Epithelial cell of esophagus (primary cell): ENCODE measurements at regions not wholly inside any gene's neighbourhood (a gene's known extent, or its start where the extent isn't known, plus 50 kb on each side); places are given as distances from the start of the nearest gene placed in this dataset.

Source experiments
- DNase-seq: peaks from one replicate; pipeline ENCODE4 v3.0.0; 2010; ENCODE audit warnings: low read depth
- H3K4me3 ChIP-seq: 2 replicates; pipeline ENCODE4 v1.5.1; 2011; ENCODE audit warnings: mild to moderate bottlenecking, low read length, control low read depth
- CTCF ChIP-seq: IDR thresholded peaks from 2 replicates; pipeline ENCODE4 v1.5.1; 2011; ENCODE audit warnings: low read depth, mild to moderate bottlenecking, low read length, control low read depth, inconsistent platforms; ENCODE audit not compliant: insufficient read depth; ENCODE audit errors: missing control alignments

- no peak for TF ChIP-seq CTCF
- DNase-seq, result peak; percentile 10
- no peak overlapping the region for H3K4me3 ChIP-seq
Observed at GRCh38 chr12:24749171-24749570, 199.7 kb downstream of the BCAT1 start.

- no peak overlapping the region for H3K4me3 ChIP-seq
- DNase-seq, result no peak
- TF ChIP-seq CTCF, result no peak
Observed at GRCh38 chr12:24748326-24748725, 200.6 kb downstream of the BCAT1 start.

GRCh38 chr12:24746864-24747263 lies 202.0 kb downstream of the BCAT1 start:
- no peak for TF ChIP-seq CTCF
- no peak for DNase-seq
- H3K4me3 ChIP-seq, result no peak overlapping the region

- TF ChIP-seq CTCF, result no peak
- no peak overlapping the region for H3K4me3 ChIP-seq
- DNase-seq, result no peak
Observed at GRCh38 chr12:24746006-24746671, 202.8 kb downstream of the BCAT1 start.

GRCh38 chr12:24743941-24744793 lies 204.7 kb downstream of the BCAT1 start:
- no peak for TF ChIP-seq CTCF
- no peak overlapping the region for H3K4me3 ChIP-seq
- no peak for DNase-seq

- no peak for TF ChIP-seq CTCF
- DNase-seq, result no peak
- H3K4me3 ChIP-seq, result no peak overlapping the region
Observed at GRCh38 chr12:24742378-24742777, 206.5 kb downstream of the BCAT1 start.
